HTR-8/SVneo (cell line): ENCODE measurements at regions not wholly inside any gene's neighbourhood (a gene's known extent, or its start where the extent isn't known, plus 50 kb on each side); places are given as distances from the start of the nearest gene placed in this dataset.

Experiments
- DNase-seq: peaks from one replicate; pipeline ENCODE4 v3.0.0; 2011; ENCODE audit warnings: low spot score, mixed read lengths; ENCODE audit not compliant: insufficient read length
- FAIRE-seq: peaks from 2 replicates; lab custom pipeline; 2011; peaks lifted over from hg19 to GRCh38; lab: Jason Lieb, UNC

DNA sequence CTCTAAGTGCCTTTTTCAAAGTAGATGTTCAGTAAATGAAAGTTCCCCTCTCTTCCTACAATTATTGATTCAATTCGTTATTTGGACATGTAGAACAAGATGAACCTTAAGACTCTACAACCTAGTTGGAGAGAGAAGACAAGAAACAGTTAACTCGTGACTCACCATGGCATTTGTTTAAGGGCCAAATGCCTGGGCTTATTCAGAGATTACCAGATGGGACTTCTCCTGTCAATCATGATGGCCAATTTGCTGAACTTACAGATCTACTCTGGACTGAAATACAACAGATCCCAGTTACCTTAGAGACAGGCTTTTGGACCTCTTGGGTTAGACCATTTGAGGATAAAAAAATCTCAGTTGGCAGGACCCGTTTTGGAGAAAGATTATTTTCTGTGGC is 93.5 kb downstream of the C1orf94 start:
- DNase-seq (no peak), FAIRE-seq (peak; percentile 4)

DNA sequence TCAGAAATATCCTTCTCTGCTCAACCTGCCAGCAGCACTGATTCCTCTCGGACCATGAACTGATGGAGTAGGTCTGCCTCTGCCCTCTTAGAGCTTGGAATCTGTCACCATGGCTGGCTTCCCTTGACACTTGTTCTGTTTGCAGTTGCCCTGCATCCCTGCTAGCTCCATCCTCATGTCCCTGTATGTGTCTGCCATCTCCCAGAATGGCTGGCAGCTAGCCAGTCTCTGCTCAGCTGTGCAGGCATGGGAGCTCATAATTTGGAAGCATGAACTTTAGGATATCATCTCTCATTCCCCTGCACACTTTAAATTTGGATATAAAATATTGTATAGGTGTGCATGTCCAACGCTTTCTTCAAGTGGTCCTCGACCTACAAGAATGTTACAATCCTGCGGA is 95.4 kb downstream of the C1orf94 start:
- DNase-seq (no peak), FAIRE-seq (peak; percentile 13)

DNA sequence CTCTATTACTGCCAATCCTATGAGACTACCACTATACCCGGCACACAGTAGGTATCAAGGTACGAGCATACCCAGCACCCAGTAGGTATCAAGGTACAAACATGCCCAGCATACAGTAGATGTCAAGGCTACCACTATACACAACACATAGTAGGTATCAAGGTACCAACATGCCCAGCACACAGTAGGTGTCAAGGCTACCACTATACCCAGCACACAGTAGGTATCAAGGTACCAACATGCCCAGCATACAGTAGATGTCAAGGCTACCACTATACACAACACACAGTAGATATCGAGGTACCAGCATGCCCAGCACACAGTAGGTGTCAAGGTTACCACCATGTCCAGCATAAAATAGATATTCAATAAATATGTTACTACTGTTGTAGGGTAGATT is 98.4 kb downstream of the C1orf94 start:
- peak; percentile 31 for FAIRE-seq
- no peak for DNase-seq

DNA sequence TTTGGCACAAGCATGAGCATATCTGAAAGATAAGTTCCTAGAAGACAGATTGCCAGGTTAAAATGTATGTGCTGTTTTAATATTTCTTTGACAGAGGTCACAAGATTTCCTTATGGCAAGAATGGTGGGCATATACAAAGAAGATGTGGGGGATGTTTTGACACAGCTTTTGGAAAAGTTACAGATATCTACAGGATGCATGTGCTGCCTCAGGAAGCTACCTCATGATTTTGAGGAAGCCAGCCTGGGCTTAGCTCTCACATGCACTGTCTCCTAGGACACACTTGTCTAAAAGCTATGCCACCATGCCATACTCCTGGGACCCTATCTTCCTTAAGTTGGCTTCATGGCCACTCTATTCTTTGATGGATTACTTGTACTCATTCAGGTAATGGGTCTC is 99.9 kb downstream of the C1orf94 start:
- DNase-seq, result no peak
- no peak for FAIRE-seq

DNA sequence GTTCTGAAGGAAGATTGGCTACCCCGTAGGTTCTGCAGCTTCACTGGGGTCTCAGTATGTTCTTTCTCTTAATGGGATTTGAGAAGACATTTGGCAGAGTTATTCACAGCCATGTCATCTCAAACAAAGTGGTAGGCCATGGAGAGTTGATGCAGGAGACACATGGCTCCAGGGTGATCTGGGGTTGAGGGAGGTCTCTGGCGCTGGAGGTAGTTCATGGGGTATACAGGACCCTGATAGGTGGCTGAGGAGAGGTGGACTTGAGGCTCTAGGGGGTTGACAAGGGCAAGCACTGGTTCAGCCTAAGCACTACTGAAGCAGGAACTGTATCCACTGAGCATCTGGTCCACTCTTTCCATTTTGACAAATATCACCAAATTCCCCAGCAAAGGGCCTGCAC is 100.4 kb downstream of the C1orf94 start:
- no peak for DNase-seq
- FAIRE-seq, result no peak

DNA sequence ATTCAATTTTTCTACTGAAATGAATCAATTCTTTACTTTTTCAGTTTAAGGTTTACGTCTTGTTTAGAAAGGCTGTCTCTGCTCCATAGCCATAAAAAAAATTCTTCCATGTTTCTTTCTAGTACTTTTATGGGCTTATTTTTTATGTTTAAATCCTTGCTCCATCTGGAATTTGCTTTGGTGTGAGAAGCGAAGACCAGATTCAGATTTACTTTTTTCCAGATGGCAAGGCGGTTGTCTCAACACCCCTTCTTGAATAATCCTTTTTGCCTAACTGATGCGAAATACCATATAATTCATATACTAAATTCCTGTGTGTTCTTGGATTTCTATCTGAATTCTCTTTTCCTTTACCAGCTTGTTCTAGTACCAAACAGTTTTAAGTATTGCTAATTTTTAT is 101.5 kb downstream of the C1orf94 start:
- FAIRE-seq, result no peak

DNA sequence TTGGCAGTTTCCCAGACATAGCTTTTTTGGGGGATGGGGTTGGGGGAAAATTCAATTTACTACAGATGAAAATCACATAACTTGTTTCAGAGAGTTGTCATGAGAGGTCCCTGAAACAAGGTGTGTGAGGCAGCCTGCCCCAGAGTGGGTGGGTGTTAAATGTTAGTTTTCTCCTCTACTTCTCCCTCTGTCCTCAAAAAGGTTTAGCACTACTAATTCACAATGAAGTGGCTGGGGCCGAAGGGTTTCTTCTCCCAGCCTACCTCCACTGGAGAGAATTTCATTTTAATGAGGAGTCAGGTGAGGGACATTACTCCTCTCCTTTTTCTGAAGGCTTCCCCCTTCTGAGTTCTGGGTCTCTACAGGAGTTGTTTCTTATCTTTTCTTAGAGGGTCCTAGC is 103.3 kb downstream of the C1orf94 start:
- DNase-seq (no peak), FAIRE-seq (no peak)

More for the DNA sequence above, 101.5 kb downstream of the C1orf94 start:
- DNase-seq, result no peak

DNA sequence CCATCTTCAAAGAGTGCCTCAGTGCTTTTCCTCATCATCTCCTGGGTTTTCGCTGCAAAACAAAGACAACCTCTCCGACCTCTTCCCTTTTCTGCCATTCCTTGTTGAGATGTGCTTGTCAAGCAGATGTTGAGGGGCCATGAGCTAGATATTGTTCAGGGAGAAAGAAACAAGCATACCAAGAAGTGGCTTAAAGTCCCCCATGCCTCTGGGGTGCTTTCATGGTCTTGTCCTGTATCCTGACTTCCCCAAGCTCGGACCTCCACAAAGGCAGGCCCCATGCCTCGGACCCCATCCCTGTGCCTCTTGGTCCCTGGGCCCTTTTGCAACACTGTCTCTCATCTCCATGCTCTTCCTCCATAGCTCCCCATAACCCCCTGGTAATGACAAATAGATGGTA is 103.8 kb downstream of the C1orf94 start:
- no peak for DNase-seq
- no peak for FAIRE-seq

DNA sequence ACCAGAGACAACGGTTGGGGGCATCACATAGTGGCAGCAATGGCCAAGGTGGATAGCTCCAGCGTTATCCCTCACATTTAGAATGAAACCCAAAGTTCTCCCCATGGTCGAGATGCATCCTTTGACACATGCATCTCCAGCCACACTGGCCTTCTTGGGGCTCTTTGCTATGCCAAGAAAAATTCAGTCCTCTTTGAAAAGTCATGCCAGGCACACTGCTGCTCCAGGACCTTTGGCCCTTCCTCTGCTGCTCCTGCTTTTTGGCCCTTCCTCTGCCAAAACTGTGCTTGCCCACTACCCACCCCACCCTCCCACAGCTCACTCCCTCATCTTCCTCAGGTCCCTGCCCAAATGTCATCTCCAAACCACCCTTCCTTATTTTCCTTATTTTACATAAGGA is 106.4 kb downstream of the C1orf94 start:
- DNase-seq (no peak), FAIRE-seq (no peak)

DNA sequence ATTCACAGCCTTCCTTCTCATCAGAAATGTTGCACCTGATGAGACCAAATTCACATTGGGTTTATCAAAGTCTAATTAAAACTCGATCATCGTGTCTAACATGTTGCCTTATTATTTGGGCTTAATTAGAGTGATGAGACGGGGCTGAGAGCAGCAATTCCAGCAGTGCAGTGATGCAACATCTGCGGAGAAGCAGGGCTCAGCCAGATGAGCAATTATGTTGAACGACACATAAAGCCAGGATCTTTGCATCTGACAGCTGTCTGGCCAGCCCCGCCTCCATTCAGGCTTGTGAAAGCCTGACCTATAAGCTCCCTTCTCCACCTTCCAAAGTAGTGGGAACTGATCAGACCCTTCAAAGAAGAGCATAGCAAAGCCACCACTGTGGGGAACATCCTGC is 109.8 kb downstream of the C1orf94 start:
- DNase-seq, result no peak
- FAIRE-seq, result no peak

DNA sequence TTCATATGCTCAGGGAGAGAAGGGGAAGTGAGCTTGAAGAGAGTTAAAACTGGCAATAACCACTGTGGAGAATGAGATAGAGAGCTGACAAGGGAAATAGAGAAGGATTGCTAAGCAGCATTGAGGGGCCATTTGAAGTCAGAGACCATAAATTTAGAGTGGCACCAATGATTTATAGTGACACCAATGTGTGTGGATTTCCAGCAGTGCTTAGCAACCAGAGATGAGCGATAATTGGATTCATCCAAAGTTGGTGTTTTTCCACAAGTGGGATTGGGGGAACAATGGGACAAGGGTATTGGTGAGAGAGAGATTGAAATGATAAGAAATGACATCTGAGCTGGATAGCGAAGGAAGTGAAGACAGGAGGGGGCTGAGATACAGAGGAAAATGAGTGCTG is 114.1 kb downstream of the C1orf94 start:
- no peak for FAIRE-seq
- no peak for DNase-seq

DNA sequence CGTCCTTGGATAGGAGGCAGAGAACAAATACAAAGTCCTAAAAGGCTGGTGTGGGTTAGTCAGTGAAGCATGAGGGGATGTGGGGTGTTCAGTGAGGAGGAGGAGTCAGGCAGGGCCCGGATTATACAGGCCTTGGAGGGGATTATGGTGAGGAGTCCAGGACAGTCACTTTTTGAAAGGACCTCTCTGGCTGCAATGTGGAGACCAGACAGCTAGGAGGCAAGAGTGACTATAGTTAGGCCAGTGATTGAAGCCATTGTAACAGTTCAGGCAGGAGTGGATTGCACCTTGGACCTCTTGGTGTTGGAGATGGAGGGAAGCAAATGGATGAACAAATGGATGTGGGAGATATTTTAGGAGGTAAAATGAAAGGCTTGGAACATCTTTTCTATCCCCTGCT is 115.8 kb downstream of the C1orf94 start:
- DNase-seq (no peak), FAIRE-seq (no peak)

DNA sequence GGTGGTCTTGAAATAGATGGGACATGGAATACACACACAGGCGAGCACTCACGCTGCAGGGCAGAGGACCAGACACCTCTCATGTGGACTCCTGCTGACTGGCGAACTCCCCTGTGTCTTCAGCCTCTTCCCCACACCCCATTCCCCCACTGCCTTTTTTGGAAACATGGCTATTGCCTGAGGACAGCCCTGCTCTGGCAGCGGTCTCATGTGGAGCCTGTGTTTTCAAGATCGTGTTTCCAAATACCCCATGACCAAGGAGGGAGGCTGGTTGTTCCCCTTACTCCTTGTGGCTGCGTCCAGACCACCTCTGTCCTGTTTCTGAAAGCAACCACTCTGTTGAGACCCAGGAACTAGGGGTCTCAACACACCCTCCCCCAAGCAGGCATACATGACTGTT is 119.4 kb downstream of the C1orf94 start:
- DNase-seq (no peak), FAIRE-seq (no peak)

DNA sequence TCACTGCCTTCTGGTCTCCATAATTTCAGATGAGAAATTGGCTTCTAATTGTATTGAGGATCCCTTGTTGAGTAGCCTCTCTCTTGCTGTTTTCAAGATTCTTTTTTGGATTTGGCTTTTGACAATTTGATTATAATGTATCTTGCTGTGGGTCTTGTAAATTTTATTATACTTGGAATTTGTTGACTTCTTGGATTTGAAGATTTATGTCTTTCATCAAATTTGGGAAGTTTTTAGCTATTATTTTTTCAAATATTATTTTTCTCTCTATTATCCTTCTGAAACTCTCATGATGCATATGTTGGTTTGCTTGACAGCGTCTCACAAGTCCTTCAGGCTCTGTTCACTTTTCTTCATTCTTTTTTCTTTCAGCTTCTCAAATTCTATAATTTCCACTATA is 126.1 kb downstream of the C1orf94 start:
- no peak for FAIRE-seq
- no peak for DNase-seq

DNA sequence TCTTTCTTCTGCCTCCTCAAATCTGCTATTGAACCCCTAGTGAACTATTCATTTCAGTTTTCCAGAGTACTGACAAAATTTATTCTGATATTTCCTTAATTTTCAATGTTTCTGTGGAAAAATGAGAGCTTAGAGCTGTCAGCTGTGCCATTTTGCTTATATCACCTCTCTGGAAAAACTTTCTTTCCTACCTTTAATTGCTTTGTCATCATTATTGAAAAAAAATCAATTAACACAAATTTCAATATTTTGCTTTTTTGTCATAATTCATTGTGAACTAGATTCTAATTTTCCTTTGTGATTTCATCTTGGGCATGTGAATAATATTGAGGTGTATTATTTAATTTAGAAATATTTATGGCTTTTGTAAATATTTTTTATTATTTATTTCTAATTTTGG is 126.5 kb downstream of the C1orf94 start:
- no peak for FAIRE-seq

DNA sequence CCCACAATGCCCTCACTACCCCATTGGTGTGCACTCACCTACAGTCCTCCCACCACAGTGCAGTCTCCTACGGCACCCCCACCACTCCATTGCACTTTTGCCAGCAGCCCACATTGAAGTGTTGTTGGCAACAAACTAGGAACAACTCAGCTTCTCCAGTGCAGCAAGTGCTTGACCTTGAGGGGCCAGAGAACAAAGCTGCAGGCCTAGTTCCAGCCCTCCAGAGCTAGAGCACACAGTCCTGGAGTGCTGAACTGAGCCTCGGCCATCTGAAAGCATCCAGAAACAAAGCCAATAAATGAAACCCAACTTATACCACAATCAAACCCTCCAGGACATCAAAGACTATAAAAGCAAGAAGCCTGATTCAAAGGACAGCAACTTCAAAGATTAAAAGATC is 129.9 kb downstream of the C1orf94 start:
- DNase-seq (no peak), FAIRE-seq (no peak)

More for the DNA sequence above, 126.5 kb downstream of the C1orf94 start:
- DNase-seq, result no peak

DNA sequence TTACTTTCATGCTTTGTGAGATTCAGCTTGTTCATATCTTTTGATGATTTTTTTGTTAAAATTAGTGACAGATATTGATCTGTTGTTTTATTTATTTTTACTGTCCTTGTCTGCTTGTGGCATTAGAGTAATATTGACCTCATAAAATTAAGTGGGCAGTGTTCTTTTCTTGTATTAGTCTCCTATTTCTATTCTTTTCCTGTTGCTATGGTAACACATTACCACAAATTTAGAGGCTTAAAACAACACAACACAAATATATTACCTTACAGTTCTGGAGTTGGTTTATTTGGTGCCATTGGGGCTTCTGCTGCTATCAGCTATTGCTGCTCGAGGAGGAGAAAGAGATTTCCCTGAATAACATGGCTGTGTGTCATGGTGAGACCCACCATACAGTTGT is 135.7 kb downstream of the C1orf94 start:
- FAIRE-seq, result no peak
- DNase-seq, result no peak

DNA sequence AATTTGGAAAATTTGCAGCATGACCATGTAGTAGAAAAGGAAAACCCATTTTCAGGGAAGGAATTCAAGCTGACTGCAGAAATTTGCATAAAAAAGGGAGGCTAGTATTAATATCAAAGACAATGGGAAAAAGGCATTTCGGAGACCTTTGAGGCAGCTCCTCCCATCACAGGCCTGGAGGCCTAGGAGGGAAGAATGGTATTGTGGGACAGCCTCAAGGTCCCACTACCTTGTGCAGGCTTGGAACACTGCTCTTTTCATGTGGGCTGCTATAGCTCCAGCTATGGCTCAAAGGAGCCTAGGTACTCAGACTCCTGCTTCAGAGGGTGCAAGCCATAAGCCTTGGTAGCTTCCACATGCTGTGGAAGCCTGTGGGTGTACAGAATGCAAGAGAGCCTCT is 139.3 kb downstream of the C1orf94 start:
- DNase-seq, result no peak
- FAIRE-seq, result no peak

DNA sequence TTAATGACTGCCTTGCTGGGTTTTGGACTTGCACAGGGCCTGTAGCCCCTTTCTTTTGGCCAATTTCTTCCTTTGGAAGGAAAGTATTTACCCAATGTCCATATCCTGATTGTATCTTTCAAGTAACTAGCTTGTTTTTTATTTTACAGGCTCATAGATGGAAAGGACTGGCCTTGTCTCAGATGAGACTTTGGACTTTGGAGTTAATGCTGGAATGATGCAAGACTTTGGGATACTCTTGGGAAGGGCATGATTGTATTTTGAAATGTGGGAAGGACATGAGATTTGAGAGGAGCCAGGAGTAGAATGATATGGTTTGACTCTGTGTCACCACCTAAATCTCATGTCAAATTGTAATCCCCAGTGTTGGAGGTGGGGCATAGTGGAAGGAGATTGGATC is 140.1 kb downstream of the C1orf94 start:
- FAIRE-seq (no peak), DNase-seq (no peak)

DNA sequence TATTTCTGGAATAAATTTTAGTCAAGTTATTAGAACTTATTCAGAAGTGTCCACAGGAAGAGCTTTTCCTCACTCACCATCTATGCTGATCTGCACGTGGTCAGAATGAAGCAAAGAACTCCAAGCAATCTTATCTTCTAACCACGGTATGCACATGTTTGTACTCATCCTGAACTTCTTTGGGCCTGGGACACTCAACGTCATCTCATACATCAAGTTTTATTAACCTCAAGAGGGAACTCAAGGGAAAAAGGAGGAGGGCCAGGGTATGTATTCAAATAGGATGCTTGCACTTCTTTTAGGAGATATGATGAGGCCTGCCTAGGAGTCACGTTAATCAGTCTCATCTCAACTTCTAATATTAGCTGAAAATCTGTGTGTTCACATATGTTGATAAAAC is 142.5 kb downstream of the C1orf94 start:
- FAIRE-seq (no peak), DNase-seq (no peak)

DNA sequence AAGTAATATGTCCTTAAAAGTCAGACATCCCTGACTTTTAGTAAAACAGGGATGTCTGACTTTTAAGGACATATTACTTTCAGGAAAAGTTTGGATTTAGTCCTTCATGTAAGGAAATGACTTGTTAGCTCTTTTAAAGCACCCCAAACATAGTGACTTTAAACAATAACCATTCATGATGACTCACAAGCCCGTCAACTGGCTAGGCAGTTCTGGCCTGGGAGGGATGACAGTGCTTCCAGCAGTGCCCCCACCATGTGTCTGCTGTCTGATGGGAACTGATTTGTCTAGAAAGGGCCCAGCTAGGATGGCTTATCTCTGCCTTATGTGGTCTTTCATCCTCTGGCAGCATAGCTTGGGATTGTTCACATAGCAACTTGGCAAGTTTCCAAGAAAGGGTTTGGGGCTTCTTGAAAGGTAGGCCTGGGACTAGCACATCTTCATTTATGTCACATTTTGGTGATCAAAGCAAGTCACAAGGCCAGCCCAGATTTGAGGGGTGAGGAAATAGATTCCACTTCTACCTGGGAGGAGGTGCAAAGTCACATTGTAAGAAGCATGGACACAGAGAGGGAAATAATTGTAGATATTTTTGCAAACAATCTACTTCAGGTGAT is 143.5 kb downstream of the C1orf94 start:
- no peak for DNase-seq
- no peak for FAIRE-seq

DNA sequence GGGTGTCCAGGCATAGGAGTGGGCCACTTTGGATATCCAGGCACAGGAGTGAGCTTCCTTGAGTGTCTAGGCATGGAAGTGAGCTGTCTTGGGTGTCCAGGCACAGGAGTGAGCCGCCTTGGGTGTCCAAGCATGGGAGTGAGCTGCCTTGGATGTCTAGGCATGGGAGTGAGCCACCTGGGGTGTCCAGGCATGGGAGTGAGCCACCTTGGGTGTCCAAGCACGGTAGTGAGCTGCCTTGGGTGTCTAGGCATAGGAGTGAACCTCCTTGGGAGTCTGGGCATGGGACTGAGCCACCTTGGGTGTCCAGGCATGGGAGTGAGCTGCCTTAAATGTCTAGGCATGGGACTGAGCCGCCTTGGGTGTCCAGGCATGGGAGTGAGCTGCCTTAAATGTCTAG is 146.3 kb downstream of the C1orf94 start:
- DNase-seq (no peak), FAIRE-seq (no peak)
